ENCODE measurements at regions not wholly inside any gene's neighbourhood (a gene's known extent, or its start where the extent isn't known, plus 50 kb on each side); places are given as distances from the start of the nearest gene placed in this dataset.

- H3K27ac ChIP-seq = no peak overlapping the region
- DNase-seq (ENCODE audit: low read depth, low spot score) = no peak
Observed at GRCh38 chr17:79385962-79386563, 224.8 kb downstream of the RBFOX3 start.

- no peak overlapping the region for H3K27ac ChIP-seq
Observed at GRCh38 chr17:79382313-79382712, 228.5 kb downstream of the RBFOX3 start.

GRCh38 chr17:79379700-79380445 is 231.0 kb downstream of the RBFOX3 start:
- no peak overlapping the region for H3K27ac ChIP-seq
- no peak for DNase-seq (ENCODE audit: low read depth, low spot score)

More at GRCh38 chr17:79382313-79382712, 228.5 kb downstream of the RBFOX3 start:
- no peak for DNase-seq (ENCODE audit: low read depth, low spot score)

- no peak overlapping the region for H3K27ac ChIP-seq
Observed at GRCh38 chr17:79377230-79377786, 233.5 kb downstream of the RBFOX3 start.

GRCh38 chr17:79374807-79375206 is 236.0 kb downstream of the RBFOX3 start:
- no peak overlapping the region for H3K27ac ChIP-seq
- DNase-seq (ENCODE audit: low read depth, low spot score) = no peak

More at GRCh38 chr17:79377230-79377786, 233.5 kb downstream of the RBFOX3 start:
- DNase-seq (ENCODE audit: low read depth, low spot score) = no peak

GRCh38 chr17:79374087-79374689 is 236.7 kb downstream of the RBFOX3 start:
- no peak for DNase-seq (ENCODE audit: low read depth, low spot score)
- H3K27ac ChIP-seq = no peak overlapping the region

- DNase-seq (ENCODE audit: low read depth, low spot score) = no peak
- H3K27ac ChIP-seq = no peak overlapping the region
Observed at GRCh38 chr17:79372470-79373238, 238.2 kb downstream of the RBFOX3 start.

GRCh38 chr17:79371984-79372383 is 238.9 kb downstream of the RBFOX3 start:
- no peak for DNase-seq (ENCODE audit: low read depth, low spot score)

GRCh38 chr17:79370594-79370993 is 240.3 kb downstream of the RBFOX3 start:
- H3K27ac ChIP-seq = no peak overlapping the region
- no peak for DNase-seq (ENCODE audit: low read depth, low spot score)

More at GRCh38 chr17:79371984-79372383, 238.9 kb downstream of the RBFOX3 start:
- H3K27ac ChIP-seq = no peak overlapping the region

- no peak overlapping the region for H3K27ac ChIP-seq
- DNase-seq (ENCODE audit: low read depth, low spot score) = no peak
Observed at GRCh38 chr17:79370126-79370525, 240.7 kb downstream of the RBFOX3 start.

GRCh38 chr17:79369532-79369931 is 241.3 kb downstream of the RBFOX3 start:
- DNase-seq (ENCODE audit: low read depth, low spot score) = no peak
- no peak overlapping the region for H3K27ac ChIP-seq

GRCh38 chr17:79369001-79369400 is 241.8 kb downstream of the RBFOX3 start:
- no peak for DNase-seq (ENCODE audit: low read depth, low spot score)
- no peak overlapping the region for H3K27ac ChIP-seq

GRCh38 chr17:79368521-79368920 is 242.3 kb downstream of the RBFOX3 start:
- no peak overlapping the region for H3K27ac ChIP-seq
- no peak for DNase-seq (ENCODE audit: low read depth, low spot score)

- DNase-seq (ENCODE audit: low read depth, low spot score) = no peak
- no peak overlapping the region for H3K27ac ChIP-seq
Observed at GRCh38 chr17:79366988-79367571, 243.8 kb downstream of the RBFOX3 start.

- DNase-seq (ENCODE audit: low read depth, low spot score) = no peak
- no peak overlapping the region for H3K27ac ChIP-seq
Observed at GRCh38 chr17:79365836-79366770, 244.7 kb downstream of the RBFOX3 start.

GRCh38 chr17:79365351-79365750 is 245.5 kb downstream of the RBFOX3 start:
- no peak for DNase-seq (ENCODE audit: low read depth, low spot score)
- H3K27ac ChIP-seq = no peak overlapping the region

GRCh38 chr17:79364315-79365094 is 246.3 kb downstream of the RBFOX3 start:
- H3K27ac ChIP-seq = no peak overlapping the region
- DNase-seq (ENCODE audit: low read depth, low spot score) = no peak
